A673 (cell line): ENCODE measurements at regions not wholly inside any gene's neighbourhood (a gene's known extent, or its start where the extent isn't known, plus 50 kb on each side); places are given as distances from the start of the nearest gene placed in this dataset.

Experiments used
- EZH2 ChIP-seq: fragments of 200-600 bp; sonication (generic); IDR thresholded peaks from 2 replicates; pipeline ENCODE4 v1.6.1; 2017; ENCODE audit warnings: borderline replicate concordance, low read depth, mild to moderate bottlenecking, mixed read lengths, antibody characterized with exemption, low read length; ENCODE audit not compliant: poor library complexity, severe bottlenecking
- TF ChIP-seq, protein P1 (sequence below): fragments of 300-800, 200-600 bp; sonication (generic); conservative IDR thresholded peaks from 2 replicates; pipeline ENCODE4 v1.5.1; 2017; ENCODE audit warnings: low read depth, mild to moderate bottlenecking, antibody characterized with exemption, low read length, moderate library complexity, mixed read lengths

- TF ChIP-seq, protein P1, sequence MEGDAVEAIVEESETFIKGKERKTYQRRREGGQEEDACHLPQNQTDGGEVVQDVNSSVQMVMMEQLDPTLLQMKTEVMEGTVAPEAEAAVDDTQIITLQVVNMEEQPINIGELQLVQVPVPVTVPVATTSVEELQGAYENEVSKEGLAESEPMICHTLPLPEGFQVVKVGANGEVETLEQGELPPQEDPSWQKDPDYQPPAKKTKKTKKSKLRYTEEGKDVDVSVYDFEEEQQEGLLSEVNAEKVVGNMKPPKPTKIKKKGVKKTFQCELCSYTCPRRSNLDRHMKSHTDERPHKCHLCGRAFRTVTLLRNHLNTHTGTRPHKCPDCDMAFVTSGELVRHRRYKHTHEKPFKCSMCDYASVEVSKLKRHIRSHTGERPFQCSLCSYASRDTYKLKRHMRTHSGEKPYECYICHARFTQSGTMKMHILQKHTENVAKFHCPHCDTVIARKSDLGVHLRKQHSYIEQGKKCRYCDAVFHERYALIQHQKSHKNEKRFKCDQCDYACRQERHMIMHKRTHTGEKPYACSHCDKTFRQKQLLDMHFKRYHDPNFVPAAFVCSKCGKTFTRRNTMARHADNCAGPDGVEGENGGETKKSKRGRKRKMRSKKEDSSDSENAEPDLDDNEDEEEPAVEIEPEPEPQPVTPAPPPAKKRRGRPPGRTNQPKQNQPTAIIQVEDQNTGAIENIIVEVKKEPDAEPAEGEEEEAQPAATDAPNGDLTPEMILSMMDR = no peak
- no peak for TF ChIP-seq EZH2
These were observed 295.3 kb downstream of the GPD2 start for GRCh38 chr2:156731506-156731905.
